NCI-H2171 treated with DMSO at 0.1 percent for 48 hours (cell line): ENCODE measurements at regions not wholly inside any gene's neighbourhood (a gene's known extent, or its start where the extent isn't known, plus 50 kb on each side); places are given as distances from the start of the nearest gene placed in this dataset.
"Not testable (repeated sequence)": the region's sequence is repeated elsewhere in the genome, so short reads cannot be mapped to it uniquely, and the experiment has no call there.

Source experiments
- DNase-seq: peaks from one replicate; lab custom pipeline; 2025; lab: John Stamatoyannopoulos, UW

GRCh38 chr9:24351258-24351657, 194.4 kb downstream of the IZUMO3 start:
- no peak for DNase-seq

DNA sequence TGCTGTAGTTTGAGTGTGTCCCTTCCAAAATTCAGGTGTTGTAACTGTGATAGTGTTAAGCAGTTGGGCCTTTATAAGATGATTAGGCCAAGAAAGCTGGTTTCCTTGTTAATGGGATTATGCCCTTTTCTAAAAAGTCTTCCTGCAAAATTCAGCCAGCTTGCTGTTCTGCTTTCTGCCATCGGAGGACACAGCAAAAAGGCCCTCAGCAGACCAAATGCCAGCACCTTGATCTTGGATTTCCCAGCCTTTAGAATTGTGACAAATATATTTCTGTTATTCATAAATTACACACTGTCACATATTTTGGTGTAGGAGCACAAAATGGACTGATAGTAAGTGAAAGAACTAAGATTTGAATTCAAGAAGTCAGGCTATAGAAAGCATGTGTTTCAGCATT, 203.2 kb downstream of the IZUMO3 start:
- DNase-seq = no peak

DNA sequence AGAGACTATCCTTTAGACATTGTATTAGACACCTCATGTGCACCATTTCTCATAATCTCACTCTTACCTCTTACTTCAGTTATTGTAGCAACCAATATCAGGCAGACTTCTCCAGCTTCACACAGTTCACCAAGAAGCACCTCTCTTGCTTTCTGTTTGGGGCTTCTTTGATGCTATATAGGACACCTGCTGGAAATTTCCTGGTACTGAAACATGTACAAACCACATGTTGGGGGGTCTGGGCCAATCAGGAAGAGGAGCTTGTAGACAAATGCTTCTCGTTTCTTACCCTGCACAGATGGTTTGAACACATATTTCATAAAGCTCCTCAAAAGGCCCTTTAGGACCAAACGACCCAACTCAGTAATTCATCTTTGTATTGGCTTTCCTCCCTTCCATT, 212.1 kb downstream of the IZUMO3 start:
- DNase-seq = no peak

DNA sequence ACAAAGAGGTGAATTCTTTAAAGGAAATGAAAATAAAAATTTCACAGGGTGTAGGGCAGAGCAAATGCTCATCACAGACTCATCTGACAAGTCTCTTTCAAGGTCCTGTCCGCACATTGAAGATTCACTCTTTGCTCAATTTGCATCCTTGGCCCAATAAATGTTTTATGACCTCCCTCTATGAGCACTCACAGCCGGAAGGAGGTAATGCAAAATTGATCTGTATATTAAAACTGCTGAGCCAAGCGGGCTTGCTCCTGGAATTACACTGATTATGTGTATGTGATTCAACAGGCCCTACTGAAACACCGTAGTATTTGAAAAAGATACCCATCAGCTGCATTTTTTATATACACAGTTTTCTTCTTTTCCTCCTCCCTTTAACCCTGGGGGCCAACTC, 246.8 kb downstream of the IZUMO3 start:
- no peak for DNase-seq

DNA sequence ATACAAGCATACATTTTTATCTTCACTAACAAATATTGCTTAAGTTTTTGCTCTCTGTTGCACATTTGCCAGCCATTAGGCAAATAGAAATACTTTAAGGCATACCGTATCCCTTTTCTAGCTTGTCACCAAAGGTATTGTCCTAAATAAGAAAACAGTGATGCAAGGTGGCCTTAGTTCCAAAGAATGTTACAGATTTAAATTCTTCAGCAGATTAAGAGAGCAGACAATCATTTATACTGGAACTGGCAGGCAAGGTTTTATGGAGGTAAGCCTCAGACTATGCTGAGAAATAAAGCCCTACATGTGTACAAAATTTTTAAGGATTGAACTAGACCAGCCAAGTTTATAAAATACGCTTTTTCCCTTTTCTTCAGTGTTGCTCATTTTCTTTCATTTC, 247.8 kb downstream of the IZUMO3 start:
- no peak for DNase-seq

DNA sequence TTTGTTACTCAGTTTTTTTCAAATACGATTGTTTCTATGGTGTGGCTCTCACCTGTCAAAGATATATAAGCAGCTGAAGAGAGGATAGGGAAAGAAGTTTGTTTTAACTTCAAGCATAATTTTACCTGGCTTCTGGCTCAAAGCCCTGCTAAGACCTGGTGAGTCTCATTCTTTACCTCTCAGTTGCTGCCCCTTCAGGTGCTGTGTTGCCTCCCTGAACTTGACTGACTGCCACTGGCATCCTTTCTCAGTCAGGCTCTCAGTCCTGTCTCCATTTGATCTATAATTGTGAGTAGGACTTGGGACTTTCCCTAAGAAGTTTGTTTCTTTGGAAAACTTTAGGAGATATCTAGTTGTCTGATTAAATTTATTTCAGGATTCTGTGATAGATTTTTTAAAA, 249.6 kb downstream of the IZUMO3 start:
- DNase-seq = no peak

- DNase-seq = no peak
These were observed 252.3 kb downstream of the IZUMO3 start for GRCh38 chr9:24293386-24293785.

GRCh38 chr9:24286761-24287160, 258.9 kb downstream of the IZUMO3 start:
- no peak for DNase-seq

- no peak for DNase-seq
These were observed 287.1 kb downstream of the IZUMO3 start for GRCh38 chr9:24258626-24259025.

DNA sequence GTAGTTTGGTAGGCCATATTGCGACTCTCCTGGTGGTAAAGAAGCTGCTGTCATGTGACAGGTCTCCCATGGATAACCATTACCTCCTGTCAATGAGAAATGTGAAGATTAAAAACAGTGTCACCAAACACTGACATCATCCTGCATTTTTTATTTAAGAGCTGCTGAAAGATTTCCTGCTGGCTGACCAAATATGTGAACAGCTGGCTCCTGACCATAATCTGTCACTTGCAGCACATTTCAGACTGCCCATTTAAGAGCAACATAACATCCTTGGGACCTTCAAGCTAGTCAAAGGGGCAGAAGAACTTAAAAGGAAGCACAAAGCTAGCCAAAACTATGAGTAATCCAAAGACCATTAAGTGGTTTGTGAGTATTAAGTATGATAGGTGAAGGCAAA, 288.0 kb downstream of the IZUMO3 start:
- DNase-seq = no peak

DNA sequence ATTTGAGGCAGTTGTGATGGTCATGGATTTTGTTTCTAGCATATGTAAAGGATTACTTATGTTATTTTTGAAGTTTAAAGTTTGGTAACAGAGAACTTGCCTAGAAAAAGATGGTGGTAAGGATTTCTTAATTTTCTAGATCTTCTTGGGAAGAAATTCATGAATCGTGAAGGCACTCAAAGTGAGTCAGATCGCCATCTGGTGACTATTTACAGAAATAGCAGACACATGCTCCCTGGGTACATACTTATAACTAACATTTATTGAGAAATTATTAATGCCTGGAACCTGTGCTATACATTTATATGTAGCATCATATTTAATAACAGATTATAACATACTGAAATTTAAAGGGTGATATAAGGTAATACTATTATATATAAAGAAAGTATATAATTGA, 299.7 kb downstream of the IZUMO3 start:
- peak; percentile 24 for DNase-seq

DNA sequence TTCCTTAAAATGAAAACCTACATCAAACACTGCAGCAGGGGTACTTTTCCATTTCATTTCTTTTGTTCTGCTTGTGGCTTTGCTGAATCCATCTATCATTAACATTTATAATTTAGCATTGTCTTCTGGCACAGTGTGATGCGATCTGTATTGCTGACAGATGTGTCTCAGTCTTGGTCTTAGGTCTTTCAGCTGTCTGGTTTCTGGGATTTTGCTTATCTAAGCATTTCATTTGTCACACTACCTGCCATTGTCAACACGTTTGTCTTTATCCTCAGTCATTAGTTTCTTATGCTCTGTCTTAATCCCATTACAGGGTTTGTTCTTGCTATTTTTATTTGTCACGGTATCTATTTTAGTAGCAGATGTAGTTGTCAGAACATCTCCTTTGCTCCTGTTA, 303.1 kb downstream of the IZUMO3 start:
- no peak for DNase-seq

GRCh38 chr9:24218656-24219055, 327.0 kb downstream of the IZUMO3 start:
- DNase-seq = no peak

- DNase-seq = no peak
These were observed 335.1 kb downstream of the IZUMO3 start for GRCh38 chr9:24210641-24211040.

GRCh38 chr9:24189986-24190385, 355.7 kb downstream of the IZUMO3 start:
- no peak for DNase-seq

DNA sequence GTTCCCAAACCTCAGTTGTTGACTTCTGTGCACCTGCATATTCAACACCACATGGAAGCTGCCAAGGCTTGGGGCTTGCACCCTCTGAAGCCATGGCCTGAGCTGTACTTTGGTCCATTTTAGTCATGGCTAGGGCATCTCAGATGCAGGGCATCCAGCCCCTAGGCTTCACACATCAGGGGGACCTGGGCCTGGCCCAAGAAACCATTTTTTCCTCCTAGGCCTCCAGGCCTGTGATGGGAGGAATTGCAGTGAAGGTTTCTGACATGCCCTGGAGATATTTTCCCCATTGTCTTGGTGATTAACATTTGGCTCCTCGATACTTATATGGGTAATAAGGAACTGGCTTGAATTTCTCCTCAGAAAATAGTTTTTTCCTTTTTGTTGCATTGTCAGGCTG, 354.5 kb upstream of the ELAVL2 start:
- not testable (repeated sequence) for DNase-seq

DNA sequence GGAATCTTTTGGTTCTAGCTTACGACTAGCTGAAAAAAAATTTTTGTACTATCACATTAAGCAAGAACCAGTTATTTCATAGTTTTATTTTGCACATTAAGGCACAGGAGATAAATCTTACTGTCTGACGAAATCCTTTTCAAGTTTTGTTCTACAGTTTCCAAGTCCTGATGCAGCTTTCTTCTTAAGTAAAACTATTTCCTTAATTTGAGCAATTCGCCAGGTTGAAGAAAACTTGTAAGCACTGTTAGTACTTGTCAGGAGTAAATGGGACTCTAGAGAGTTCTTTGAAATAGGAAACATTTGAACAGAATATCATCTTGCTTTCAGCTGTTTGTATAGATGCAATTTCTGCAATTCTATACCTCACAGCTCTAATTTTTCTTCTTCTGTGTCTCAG, 318.8 kb upstream of the ELAVL2 start:
- no peak for DNase-seq

DNA sequence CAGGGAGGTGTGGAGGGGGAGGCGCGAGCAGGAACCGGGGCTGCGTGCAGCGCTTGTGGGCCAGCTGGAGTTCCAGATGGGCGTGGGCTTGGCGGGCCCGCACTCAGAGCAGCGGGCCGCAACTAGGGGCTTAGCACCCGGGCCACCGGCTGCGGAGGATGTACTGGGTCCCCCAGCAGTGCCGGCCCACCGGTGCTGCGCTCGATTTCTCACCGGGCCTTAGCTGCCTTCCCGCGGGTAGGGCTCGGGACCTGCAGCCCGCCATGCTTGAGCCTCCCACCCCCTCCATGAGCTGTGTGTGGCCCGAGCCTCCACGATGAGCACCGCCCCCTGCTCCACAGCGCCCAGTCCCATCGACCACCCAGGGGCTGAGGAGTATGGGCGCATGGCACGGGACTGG, 309.0 kb upstream of the ELAVL2 start:
- DNase-seq = not testable (repeated sequence)

DNA sequence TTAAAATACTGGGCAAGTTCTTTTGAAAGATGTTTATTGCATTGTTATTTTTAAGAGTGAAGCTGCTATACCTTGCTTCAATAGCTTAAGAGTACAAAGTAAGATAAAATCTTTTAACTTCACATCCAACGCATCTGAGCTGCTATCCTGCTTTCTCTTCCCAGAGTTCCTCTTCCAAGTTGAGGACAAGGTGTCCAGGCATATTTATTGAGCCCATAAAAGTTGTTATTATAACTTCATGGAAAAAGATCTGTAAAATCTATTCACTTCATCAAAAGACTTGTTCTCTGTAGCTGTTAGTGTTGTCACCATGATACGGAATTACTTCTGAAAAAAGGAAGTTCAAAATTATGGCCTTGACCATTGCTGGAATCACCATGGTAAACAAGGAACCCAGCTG, 306.2 kb upstream of the ELAVL2 start:
- DNase-seq = no peak

- DNase-seq = no peak
These were observed 301.5 kb upstream of the ELAVL2 start for GRCh38 chr9:24127519-24127918.

DNA sequence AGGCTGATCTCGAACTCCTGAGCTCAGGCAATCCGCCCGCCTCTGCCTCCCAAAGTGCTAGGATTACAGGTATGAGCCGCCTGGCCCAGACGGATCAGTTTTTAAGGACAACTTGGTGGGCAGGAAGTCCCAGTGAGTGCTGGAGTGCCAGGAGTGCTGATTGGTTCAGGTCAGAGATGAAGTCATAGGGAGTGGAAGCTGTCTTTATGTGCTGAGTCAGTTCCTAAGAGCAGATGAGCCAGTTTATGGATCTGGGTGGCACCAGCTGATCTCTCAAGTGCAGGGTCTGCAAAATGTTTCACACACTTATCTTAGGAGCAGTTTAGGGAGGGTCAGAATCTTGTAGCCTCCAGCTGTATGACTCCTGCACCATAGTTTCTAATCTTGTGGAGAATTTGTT, 292.1 kb upstream of the ELAVL2 start:
- no peak for DNase-seq

DNA sequence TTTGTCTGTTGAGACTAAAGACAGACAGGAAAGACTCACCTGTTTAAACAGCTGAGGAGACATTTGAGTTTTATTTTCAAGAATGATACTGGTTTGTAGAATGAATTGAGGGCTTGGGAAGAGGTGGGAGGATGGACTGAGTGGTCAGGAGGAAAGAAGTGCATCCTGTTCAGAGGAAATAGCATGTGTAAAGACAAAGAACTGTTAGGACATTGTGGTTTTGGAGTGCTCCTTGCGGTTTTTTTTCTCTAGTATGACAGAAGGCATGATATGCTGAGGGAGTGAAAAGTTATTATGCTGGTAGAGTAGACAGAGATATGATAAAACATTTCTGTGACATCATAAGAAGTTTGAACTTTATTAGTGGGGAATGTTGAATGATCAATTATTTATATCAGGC, 270.7 kb upstream of the ELAVL2 start:
- DNase-seq = no peak

DNA sequence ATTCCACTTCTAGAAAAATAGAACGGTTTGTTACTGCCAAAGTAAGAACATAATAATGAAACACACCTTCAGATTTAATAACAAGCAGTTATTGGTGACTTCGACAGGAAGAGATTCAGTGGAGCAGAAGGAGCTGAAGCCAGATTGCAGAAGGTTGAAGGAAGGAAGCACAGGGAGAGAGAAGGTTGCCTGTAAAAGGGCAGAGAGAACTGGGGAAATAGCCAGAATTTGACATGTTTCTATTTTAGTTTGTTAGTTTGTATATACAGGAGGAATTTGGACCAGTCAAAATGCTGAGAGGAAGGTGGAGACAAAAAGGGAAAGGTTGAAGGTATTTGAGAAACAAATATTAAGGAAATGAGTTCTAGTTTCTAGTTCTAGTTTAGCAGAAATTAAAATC, 269.2 kb upstream of the ELAVL2 start:
- DNase-seq = peak; percentile 10

- DNase-seq = no peak
These were observed 264.5 kb upstream of the ELAVL2 start for GRCh38 chr9:24090566-24090965.

GRCh38 chr9:24073666-24074065, 247.6 kb upstream of the ELAVL2 start:
- no peak for DNase-seq
